CD8-positive, alpha-beta memory T cell (primary cell): ENCODE measurements at regions not wholly inside any gene's neighbourhood (a gene's known extent, or its start where the extent isn't known, plus 50 kb on each side); places are given as distances from the start of the nearest gene placed in this dataset.

Source experiments
- CTCF ChIA-PET: fragments of 350-600 bp; sonication (Branson Sonifier 250); formaldehyde crosslinking; loops from one replicate; lab custom pipeline; 2021; ENCODE audit warnings: antibody characterized with exemption; lab: Charles Lee
- POLR2A ChIA-PET: fragments of 350-600 bp; sonication (Branson Sonifier 250); formaldehyde crosslinking; loops from one replicate; lab custom pipeline; 2021; ENCODE audit warnings: antibody characterized with exemption; lab: Charles Lee
- DNase-seq, 5 donors: peaks; one replicate each; pipeline versions ENCODE4 v3.0.0 to v3.0.0-alpha.2; 2020 to 2022; ENCODE audit warnings: mixed read lengths in 1 of 5
- H3K27ac ChIP-seq: one replicate; pipeline ENCODE4 v1.7.0; 2013; ENCODE audit warnings: low read depth, mild to moderate bottlenecking, low read length, moderate library complexity
- H3K27me3 ChIP-seq: 2 replicates; pipeline ENCODE4 v1.7.0; 2013; ENCODE audit warnings: low read length, mild to moderate bottlenecking; ENCODE audit not compliant: insufficient read depth, poor library complexity, severe bottlenecking
- H3K36me3 ChIP-seq: 2 replicates; pipeline ENCODE4 v1.7.0; 2013; ENCODE audit warnings: mild to moderate bottlenecking, low read length, moderate library complexity; ENCODE audit not compliant: insufficient read depth
- H3K4me1 ChIP-seq: 2 replicates; pipeline ENCODE4 v1.7.0; 2013; ENCODE audit warnings: mild to moderate bottlenecking, low read length, moderate library complexity; ENCODE audit not compliant: insufficient read depth
- H3K4me3 ChIP-seq: 2 replicates; pipeline ENCODE4 v1.7.0; 2013; ENCODE audit warnings: mild to moderate bottlenecking, low read length
- H3K9me3 ChIP-seq: 2 replicates; pipeline ENCODE4 v1.7.0; 2013; ENCODE audit warnings: mild to moderate bottlenecking, low read length
- H3K27ac Mint-ChIP-seq, 8 donors: one replicate each; pipeline ENCODE4 v1.8.0; 2020 to 2021; ENCODE audit warnings: mixed read lengths in 8 of 8, mild to moderate bottlenecking in 6 of 8, inconsistent platforms in 3 of 8, moderate library complexity in 3 of 8
- H3K27me3 Mint-ChIP-seq, 2 donors: one replicate each; pipeline ENCODE4 v1.8.0; 2020 to 2021; ENCODE audit warnings: mixed read lengths in 2 of 2, mild to moderate bottlenecking in 1 of 2, moderate library complexity in 1 of 2
- H3K36me3 Mint-ChIP-seq, 3 donors: one replicate each; pipeline ENCODE4 v1.8.0; 2020 to 2021; ENCODE audit warnings: mixed read lengths in 3 of 3, inconsistent platforms in 1 of 3, mild to moderate bottlenecking in 1 of 3
- H3K4me1 Mint-ChIP-seq, 3 donors: one replicate each; pipeline ENCODE4 v1.8.0; 2020 to 2021; ENCODE audit warnings: mixed read lengths in 3 of 3, inconsistent platforms in 1 of 3, mild to moderate bottlenecking in 1 of 3
- H3K4me3 Mint-ChIP-seq, 7 donors: one replicate each; pipeline ENCODE4 v1.8.0; 2020 to 2021; ENCODE audit warnings: mixed read lengths in 7 of 7, mild to moderate bottlenecking in 6 of 7, moderate library complexity in 4 of 7, inconsistent platforms in 2 of 7
- H3K9me3 Mint-ChIP-seq, 5 donors: one replicate each; pipeline ENCODE4 v1.8.0; 2020 to 2022; ENCODE audit warnings: mixed read lengths in 5 of 5, mild to moderate bottlenecking in 3 of 5, moderate library complexity in 2 of 5, inconsistent platforms in 1 of 5

DNA sequence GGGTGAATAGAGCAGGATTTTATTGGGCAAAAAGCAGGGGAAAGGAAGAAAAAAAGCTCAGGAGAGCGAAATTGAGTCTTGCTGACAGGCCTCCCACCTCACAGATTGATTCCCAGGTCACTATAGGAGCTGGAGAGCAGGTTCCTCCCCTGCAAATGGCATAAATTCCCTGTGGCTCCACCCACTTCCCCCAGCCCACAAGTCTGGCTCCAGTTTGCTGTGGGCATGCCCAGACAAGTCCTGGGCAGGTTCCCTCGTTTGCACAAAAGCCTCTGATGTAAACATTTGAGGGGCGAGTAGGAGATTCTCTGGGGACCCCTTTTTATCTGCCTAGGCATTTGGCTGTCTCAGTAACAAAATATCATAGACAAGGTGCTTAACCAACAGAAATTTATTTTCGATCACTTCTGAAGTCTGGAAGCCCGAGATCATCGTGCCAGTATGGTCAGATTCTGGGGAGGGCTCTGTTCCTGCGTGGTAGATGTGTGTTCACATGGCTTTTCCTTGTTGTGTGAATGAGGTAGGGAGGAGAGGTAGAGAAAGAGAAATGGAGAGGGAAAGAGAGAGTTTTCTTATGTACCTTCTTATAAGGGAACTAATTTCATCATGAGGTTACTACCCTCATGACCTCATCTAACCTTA is 614.5 kb downstream of the MAT2B start:
- POLR2A ChIA-PET: no interaction called here

DNA sequence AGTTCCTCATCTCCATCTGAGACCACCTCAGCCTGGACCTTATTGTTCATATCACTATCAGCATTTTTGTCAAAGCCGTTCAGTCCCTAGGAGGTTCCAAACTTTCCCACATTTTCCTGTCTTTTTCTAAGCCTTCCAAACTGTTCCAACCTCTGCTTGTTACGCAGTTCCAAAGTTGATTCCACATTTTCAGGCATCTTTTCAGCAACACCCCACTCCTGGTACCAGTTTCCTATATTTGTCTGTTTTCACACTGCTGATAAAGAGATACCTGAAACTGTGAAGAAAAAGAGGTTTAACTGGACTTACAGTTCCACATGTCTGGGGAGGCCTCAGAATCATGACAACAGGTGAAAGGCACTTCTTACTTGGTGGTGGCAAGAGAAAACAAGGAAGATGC is 622.1 kb downstream of the MAT2B start:
- no peak overlapping the region for H3K27ac Mint-ChIP-seq
- H3K4me3 ChIP-seq: no peak overlapping the region
- no peaks in the 10 kb centered on the region for H3K27me3 Mint-ChIP-seq
- H3K4me1 Mint-ChIP-seq: no peaks in the 10 kb centered on the region
- H3K36me3 Mint-ChIP-seq: no peaks in the 10 kb centered on the region
- DNase-seq: no peak
- no peaks in the 10 kb centered on the region for H3K9me3 ChIP-seq
- H3K4me3 Mint-ChIP-seq: no peak overlapping the region
- H3K4me1 ChIP-seq: no peaks in the 10 kb centered on the region
- no peaks in the 10 kb centered on the region for H3K27me3 ChIP-seq
- no peaks in the 10 kb centered on the region for H3K36me3 ChIP-seq
- CTCF ChIA-PET: no interaction called here
- peaks cover 13 to 35% (median 23%) of the 10 kb centered on the region in 5 donors for H3K9me3 Mint-ChIP-seq
- POLR2A ChIA-PET: no interaction called here
- no peak overlapping the region for H3K27ac ChIP-seq

More for the DNA sequence above, 614.5 kb downstream of the MAT2B start:
- Mint-ChIP-seq H3K36me3 (no peaks in the 10 kb centered on the region), H3K9me3 (peaks cover 0 to 20% (median 6%) of the 10 kb centered on the region in 5 donors), H3K27ac (no peak overlapping the region), H3K4me1 (no peaks in the 10 kb centered on the region), H3K4me3 (no peak overlapping the region), H3K27me3 (no peaks in the 10 kb centered on the region)
- no peaks in the 10 kb centered on the region for H3K9me3 ChIP-seq
- no peak overlapping the region for H3K27ac ChIP-seq
- H3K4me1 ChIP-seq: no peaks in the 10 kb centered on the region
- H3K27me3 ChIP-seq: no peaks in the 10 kb centered on the region
- no peak for DNase-seq
- CTCF ChIA-PET: no interaction called here
- H3K4me3 ChIP-seq: no peak overlapping the region
- H3K36me3 ChIP-seq: no peaks in the 10 kb centered on the region

DNA sequence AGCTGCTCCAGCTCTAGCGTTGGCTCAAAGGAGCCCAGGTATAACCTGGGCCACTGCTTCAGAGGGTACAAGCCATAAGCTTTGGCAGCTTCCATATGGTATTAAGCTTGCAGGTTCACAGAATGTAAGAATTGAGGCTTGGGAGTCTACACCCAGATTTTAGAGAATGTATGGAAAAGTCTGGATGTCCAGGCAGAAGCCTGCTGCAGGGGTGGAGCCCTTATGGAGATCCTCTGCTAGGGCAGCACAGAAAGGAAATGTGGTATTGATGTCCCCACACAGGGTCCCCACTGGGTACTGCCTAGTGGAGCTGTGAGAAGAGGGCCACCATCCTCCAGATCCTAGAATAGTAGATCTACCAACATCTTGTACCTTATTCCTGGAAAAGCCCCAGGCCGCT is 626.9 kb downstream of the MAT2B start:
- H3K36me3 ChIP-seq: no peaks in the 10 kb centered on the region
- CTCF ChIA-PET: no interaction called here
- H3K27me3 ChIP-seq: no peaks in the 10 kb centered on the region
- H3K36me3 Mint-ChIP-seq: no peaks in the 10 kb centered on the region
- no peak overlapping the region for H3K4me3 Mint-ChIP-seq
- no peak overlapping the region for H3K4me3 ChIP-seq
- no peak overlapping the region for H3K27ac Mint-ChIP-seq
- POLR2A ChIA-PET: no interaction called here
- DNase-seq: no peak
- H3K4me1 Mint-ChIP-seq: no peaks in the 10 kb centered on the region
- H3K9me3 Mint-ChIP-seq: peaks cover 12 to 32% (median 15%) of the 10 kb centered on the region in 5 donors
- H3K27ac ChIP-seq: no peak overlapping the region
- no peaks in the 10 kb centered on the region for H3K4me1 ChIP-seq
- no peaks in the 10 kb centered on the region for H3K9me3 ChIP-seq
- no peaks in the 10 kb centered on the region for H3K27me3 Mint-ChIP-seq

DNA sequence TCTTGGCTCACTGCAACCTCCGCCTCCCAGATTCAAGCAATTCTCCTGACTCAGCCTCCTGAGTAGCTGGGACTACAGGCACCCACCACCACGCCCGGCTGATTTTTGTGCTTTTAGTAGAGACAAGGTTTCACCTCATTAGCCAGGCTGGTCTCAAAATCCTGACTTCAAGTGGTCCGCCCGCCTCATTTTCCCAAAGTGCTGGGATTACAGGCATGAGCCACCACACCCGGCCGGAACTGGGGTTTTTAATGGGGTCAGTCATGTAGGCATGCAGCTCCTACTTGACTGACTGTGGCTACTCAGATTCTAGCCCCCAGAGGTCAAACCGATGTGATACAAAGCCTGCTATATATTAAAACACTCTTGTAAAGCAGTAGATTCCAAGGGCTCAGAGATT is 631.7 kb downstream of the MAT2B start:
- no peaks in the 10 kb centered on the region for H3K4me1 Mint-ChIP-seq
- CTCF ChIA-PET: no interaction called here
- H3K9me3 Mint-ChIP-seq: peaks cover 2 to 21% (median 5%) of the 10 kb centered on the region in 5 donors

DNA sequence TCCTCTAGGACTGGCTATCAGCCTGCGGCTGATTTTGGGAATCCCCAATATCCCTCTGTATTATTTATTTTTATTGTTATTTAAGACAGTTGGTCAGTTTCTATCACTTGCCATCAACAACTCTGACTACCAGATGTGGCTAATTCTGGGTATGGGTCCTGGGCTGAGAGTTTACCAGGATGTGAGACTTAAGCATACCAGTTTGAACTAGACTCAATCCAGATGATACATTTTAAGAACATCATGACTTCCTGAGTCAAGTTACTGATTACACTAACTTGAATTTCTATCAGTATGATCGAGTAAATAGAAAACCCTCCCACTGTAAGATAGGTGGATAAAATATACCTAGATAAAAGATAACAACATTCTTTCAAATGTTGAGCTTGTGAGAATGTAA is 634.0 kb downstream of the MAT2B start:
- Histone ChIP-seq H3K36me3 (no peaks in the 10 kb centered on the region), H3K9me3 (no peaks in the 10 kb centered on the region), H3K4me3 (no peak overlapping the region), H3K27ac (no peak overlapping the region), H3K4me1 (no peaks in the 10 kb centered on the region), H3K27me3 (no peaks in the 10 kb centered on the region)
- CTCF ChIA-PET: no interaction called here
- Mint-ChIP-seq H3K9me3 (peaks cover 0 to 24% (median 4%) of the 10 kb centered on the region in 5 donors), H3K4me1 (no peaks in the 10 kb centered on the region), H3K4me3 (no peak overlapping the region), H3K27me3 (no peaks in the 10 kb centered on the region), H3K27ac (no peak overlapping the region), H3K36me3 (no peaks in the 10 kb centered on the region)
- DNase-seq: no peak
- POLR2A ChIA-PET: no interaction called here

More for the DNA sequence above, 631.7 kb downstream of the MAT2B start:
- no peaks in the 10 kb centered on the region for H3K36me3 Mint-ChIP-seq
- Histone ChIP-seq H3K27ac (no peak overlapping the region), H3K4me3 (no peak overlapping the region), H3K4me1 (no peaks in the 10 kb centered on the region), H3K9me3 (no peaks in the 10 kb centered on the region), H3K27me3 (no peaks in the 10 kb centered on the region), H3K36me3 (no peaks in the 10 kb centered on the region)
- H3K27ac Mint-ChIP-seq: no peak overlapping the region
- no peaks in the 10 kb centered on the region for H3K27me3 Mint-ChIP-seq
- no peak overlapping the region for H3K4me3 Mint-ChIP-seq
- POLR2A ChIA-PET: interaction anchor here (0.7 kb wide), 1 partner anchor 332 kb away, joined by 5 read pairs; no protein-coding TSS in a partner anchor
- DNase-seq: no peak

DNA sequence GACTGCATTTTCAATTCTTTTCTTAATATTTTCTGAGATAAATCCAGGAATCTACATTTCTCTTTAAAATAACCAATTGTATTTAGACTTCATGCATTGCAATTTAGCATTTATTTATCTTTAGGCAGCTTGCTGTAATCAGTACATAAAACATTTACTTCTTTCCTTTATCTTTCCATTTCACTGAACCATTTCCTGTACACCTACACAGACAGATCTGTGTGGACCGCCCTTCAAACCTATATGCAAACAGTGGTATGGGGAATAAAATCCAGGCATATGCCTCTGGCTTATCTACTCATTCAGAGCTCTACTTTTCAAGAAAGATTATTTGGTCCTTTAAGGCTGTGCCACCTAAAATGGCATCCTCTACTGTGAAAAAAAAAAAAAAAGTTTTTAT is 640.0 kb downstream of the MAT2B start:
- no peaks in the 10 kb centered on the region for H3K4me1 Mint-ChIP-seq
- no peaks in the 10 kb centered on the region for H3K9me3 ChIP-seq
- no peaks in the 10 kb centered on the region for H3K36me3 Mint-ChIP-seq
- no peak for DNase-seq
- H3K27ac ChIP-seq: no peak overlapping the region
- H3K4me3 Mint-ChIP-seq: no peak overlapping the region
- H3K4me3 ChIP-seq: no peak overlapping the region
- H3K9me3 Mint-ChIP-seq: peaks cover 3 to 13% (median 3%) of the 10 kb centered on the region in 5 donors
- H3K36me3 ChIP-seq: no peaks in the 10 kb centered on the region
- H3K27me3 ChIP-seq: no peaks in the 10 kb centered on the region
- H3K27ac Mint-ChIP-seq: no peak overlapping the region
- ChIA-PET POLR2A (no interaction called here), CTCF (no interaction called here)
- H3K4me1 ChIP-seq: no peaks in the 10 kb centered on the region
- H3K27me3 Mint-ChIP-seq: no peaks in the 10 kb centered on the region

DNA sequence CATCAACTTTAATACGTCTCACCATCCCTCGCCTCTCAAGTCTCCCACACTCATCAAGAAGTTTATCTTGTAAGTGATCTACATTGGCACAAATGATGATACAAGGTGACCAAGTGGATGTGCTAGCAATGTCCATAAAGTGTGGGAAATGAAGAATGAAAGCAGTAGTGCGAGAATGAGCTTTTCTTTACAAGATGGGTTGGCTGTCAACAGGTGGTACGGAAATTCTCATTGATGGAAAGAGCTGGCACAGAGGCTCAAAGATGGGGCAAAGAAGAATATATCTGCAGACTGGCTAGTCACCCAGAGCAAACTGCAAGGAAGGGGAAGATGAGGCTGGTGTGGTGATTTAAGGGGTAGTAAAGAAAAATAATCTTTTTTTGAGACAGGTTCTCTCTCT is 640.8 kb downstream of the MAT2B start:
- Histone ChIP-seq H3K4me1 (no peaks in the 10 kb centered on the region), H3K27me3 (no peaks in the 10 kb centered on the region), H3K27ac (no peak overlapping the region), H3K36me3 (no peaks in the 10 kb centered on the region), H3K4me3 (no peak overlapping the region), H3K9me3 (no peaks in the 10 kb centered on the region)
- CTCF ChIA-PET: no interaction called here
- H3K9me3 Mint-ChIP-seq: peaks cover 0 to 13% (median 3%) of the 10 kb centered on the region in 5 donors
- H3K27me3 Mint-ChIP-seq: no peaks in the 10 kb centered on the region
- no peak for DNase-seq
- no peaks in the 10 kb centered on the region for H3K36me3 Mint-ChIP-seq
- no peaks in the 10 kb centered on the region for H3K4me1 Mint-ChIP-seq
- H3K27ac Mint-ChIP-seq: no peak overlapping the region
- POLR2A ChIA-PET: no interaction called here
- no peak overlapping the region for H3K4me3 Mint-ChIP-seq

DNA sequence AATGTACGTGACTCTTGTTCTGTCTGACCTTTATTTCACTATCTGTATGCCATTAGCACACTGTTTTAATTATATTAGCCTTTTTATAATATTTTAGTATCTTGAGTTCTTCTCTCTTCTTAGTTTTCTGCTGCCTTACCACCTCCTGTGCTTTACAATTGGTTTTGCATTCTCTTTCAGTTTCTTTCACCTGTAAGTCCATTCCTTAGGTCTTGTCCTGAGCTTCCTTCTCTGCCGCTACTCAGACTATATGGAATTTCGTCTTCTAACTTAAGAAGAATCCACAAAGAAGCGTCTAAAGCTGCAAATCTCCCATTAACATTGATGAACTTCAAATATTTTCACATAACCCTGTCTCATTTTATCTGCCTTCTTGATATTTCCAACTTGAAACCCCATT is 642.9 kb downstream of the MAT2B start:
- Histone ChIP-seq H3K4me1 (no peaks in the 10 kb centered on the region), H3K9me3 (no peaks in the 10 kb centered on the region), H3K27me3 (no peaks in the 10 kb centered on the region), H3K4me3 (no peak overlapping the region), H3K27ac (no peak overlapping the region), H3K36me3 (no peaks in the 10 kb centered on the region)
- ChIA-PET POLR2A (no interaction called here), CTCF (no interaction called here)
- Mint-ChIP-seq H3K4me1 (no peaks in the 10 kb centered on the region), H3K4me3 (no peak overlapping the region), H3K27me3 (no peaks in the 10 kb centered on the region), H3K9me3 (peaks cover 4 to 21% (median 8%) of the 10 kb centered on the region in 5 donors), H3K27ac (no peak overlapping the region), H3K36me3 (no peaks in the 10 kb centered on the region)
- DNase-seq: no peak
